Osteoblast (primary cell): ENCODE measurements at regions not wholly inside any gene's neighbourhood (a gene's known extent, or its start where the extent isn't known, plus 50 kb on each side); places are given as distances from the start of the nearest gene placed in this dataset.

Experiments used
- DNase-seq: peaks from one replicate; pipeline ENCODE4 v3.0.0; 2011; ENCODE audit warnings: low spot score, mixed read lengths; ENCODE audit not compliant: insufficient read length; ENCODE audit errors: missing footprints
- H2AFZ ChIP-seq: 2 replicates; pipeline ENCODE4 v1.6.0; 2011; ENCODE audit warnings: mild to moderate bottlenecking, low read length
- H3K27ac ChIP-seq: 2 replicates; pipeline ENCODE4 v1.5.1; 2011; ENCODE audit warnings: mild to moderate bottlenecking, low read depth, low read length, moderate library complexity
- H3K27me3 ChIP-seq: 2 replicates; pipeline ENCODE4 v1.6.0; 2012; ENCODE audit warnings: mild to moderate bottlenecking, control low read depth, inconsistent platforms, low read length, moderate library complexity; ENCODE audit not compliant: insufficient read depth
- H3K36me3 ChIP-seq: 2 replicates; pipeline ENCODE4 v1.5.1; 2011; ENCODE audit warnings: mild to moderate bottlenecking, low read length, control low read depth, moderate library complexity; ENCODE audit not compliant: insufficient read depth
- H3K4me1 ChIP-seq: 2 replicates; pipeline ENCODE4 v1.5.1; 2011; ENCODE audit warnings: mild to moderate bottlenecking, low read length, control low read depth, moderate library complexity; ENCODE audit not compliant: insufficient read depth
- H3K4me2 ChIP-seq: 2 replicates; pipeline ENCODE4 v1.6.0; 2011; ENCODE audit warnings: mild to moderate bottlenecking, low read length; ENCODE audit not compliant: insufficient read depth
- H3K4me3 ChIP-seq: fragments of 200-600 bp; sonication (generic); 3 replicates; pipeline ENCODE4 v1.5.1; 2012; ENCODE audit warnings: mild to moderate bottlenecking, low read length, inconsistent platforms; ENCODE audit not compliant: insufficient read depth
- H3K79me2 ChIP-seq: 2 replicates; pipeline ENCODE4 v1.6.0; 2012; ENCODE audit warnings: mild to moderate bottlenecking, low read length, control low read depth, inconsistent platforms; ENCODE audit not compliant: insufficient read depth
- H3K9me3 ChIP-seq: 2 replicates; pipeline ENCODE4 v1.5.1; 2011; ENCODE audit warnings: low read depth, low read length, control low read depth
- H4K20me1 ChIP-seq: 2 replicates; pipeline ENCODE4 v1.6.0; 2012; ENCODE audit warnings: mild to moderate bottlenecking, low read length, control low read depth; ENCODE audit not compliant: insufficient read depth
- CTCF ChIP-seq: IDR thresholded peaks from 2 replicates; pipeline ENCODE4 v1.5.1; 2011; ENCODE audit warnings: mild to moderate bottlenecking, low read depth, low read length, moderate library complexity; ENCODE audit errors: extremely low read depth

- DNase-seq = no peak
- H3K79me2 ChIP-seq = no peaks in the 10 kb centered on the region
- no peak overlapping the region for H3K4me2 ChIP-seq
- H3K9me3 ChIP-seq = no peaks in the 10 kb centered on the region
- no peaks in the 10 kb centered on the region for H3K27me3 ChIP-seq
- H3K36me3 ChIP-seq = no peaks in the 10 kb centered on the region
- H3K4me3 ChIP-seq = no peak overlapping the region
- H3K27ac ChIP-seq = no peak overlapping the region
- H3K4me1 ChIP-seq = no peaks in the 10 kb centered on the region
- no peak for TF ChIP-seq CTCF
- no peak overlapping the region for H2AFZ ChIP-seq
- H4K20me1 ChIP-seq = no peaks in the 10 kb centered on the region
These were observed 132.1 kb downstream of the RAB38 start for GRCh38 chr11:88043149-88043548.

DNA sequence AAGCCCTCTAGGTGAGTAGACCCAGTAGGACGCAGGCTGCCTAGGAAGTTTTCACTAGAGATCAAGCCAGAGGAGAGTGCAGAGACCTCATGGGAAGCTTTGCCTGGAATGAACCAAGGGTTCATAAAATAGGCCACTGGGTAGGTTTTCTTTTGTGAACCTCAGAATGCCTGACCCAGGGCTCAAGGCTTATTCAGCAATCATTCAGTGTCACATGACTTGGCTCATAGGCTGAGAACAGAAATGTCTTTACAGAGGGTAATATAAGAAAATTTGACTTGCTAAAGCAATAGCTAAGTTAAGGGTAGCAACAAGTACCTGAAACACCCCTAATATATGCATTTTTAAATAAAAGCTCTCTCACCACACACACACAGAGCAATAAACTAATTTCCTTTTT, 132.6 kb downstream of the RAB38 start:
- Histone ChIP-seq H3K27ac (no peak overlapping the region), H3K4me2 (no peak overlapping the region), H3K79me2 (no peaks in the 10 kb centered on the region), H3K27me3 (no peaks in the 10 kb centered on the region), H3K4me1 (no peaks in the 10 kb centered on the region), H3K9me3 (no peaks in the 10 kb centered on the region), H4K20me1 (no peaks in the 10 kb centered on the region), H3K36me3 (no peaks in the 10 kb centered on the region), H2AFZ (no peak overlapping the region), H3K4me3 (no peak overlapping the region)
- peak; percentile 56 for DNase-seq
- no peak for TF ChIP-seq CTCF

GRCh38 chr11:88042238-88042637, 133.0 kb downstream of the RAB38 start:
- no peak for TF ChIP-seq CTCF
- Histone ChIP-seq H3K4me1 (no peaks in the 10 kb centered on the region), H3K79me2 (no peaks in the 10 kb centered on the region), H4K20me1 (no peaks in the 10 kb centered on the region), H3K27ac (no peak overlapping the region), H3K27me3 (no peaks in the 10 kb centered on the region), H3K36me3 (no peaks in the 10 kb centered on the region), H3K9me3 (no peaks in the 10 kb centered on the region), H2AFZ (no peak overlapping the region), H3K4me2 (no peak overlapping the region), H3K4me3 (no peak overlapping the region)
- no peak for DNase-seq

DNA sequence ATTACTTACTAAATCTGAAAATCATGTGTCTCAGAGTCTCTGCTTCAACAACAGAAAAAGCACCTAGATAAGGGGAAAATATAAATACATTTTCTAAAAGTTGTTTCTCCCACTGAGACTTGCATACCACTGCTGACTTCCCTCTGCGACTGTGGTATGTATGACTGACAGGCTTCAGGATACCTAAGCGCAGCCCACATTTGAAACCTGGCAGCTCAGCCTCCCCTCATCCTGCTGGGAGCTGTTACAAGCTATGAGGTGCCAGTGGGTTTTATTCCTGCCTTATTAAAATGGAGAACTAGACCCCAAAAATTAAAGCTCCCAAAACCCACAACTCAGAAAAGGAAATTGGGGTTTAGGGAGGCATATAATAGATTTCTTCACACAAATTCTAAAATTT, 133.6 kb downstream of the RAB38 start:
- H3K79me2 ChIP-seq = no peaks in the 10 kb centered on the region
- H3K4me1 ChIP-seq = no peaks in the 10 kb centered on the region
- H3K9me3 ChIP-seq = no peaks in the 10 kb centered on the region
- H3K4me2 ChIP-seq = no peak overlapping the region
- H4K20me1 ChIP-seq = no peaks in the 10 kb centered on the region
- H3K27me3 ChIP-seq = no peaks in the 10 kb centered on the region
- H3K27ac ChIP-seq = no peak overlapping the region
- no peak for TF ChIP-seq CTCF
- no peak overlapping the region for H2AFZ ChIP-seq
- no peaks in the 10 kb centered on the region for H3K36me3 ChIP-seq
- DNase-seq = no peak
- no peak overlapping the region for H3K4me3 ChIP-seq
